ENCODE measurements at regions not wholly inside any gene's neighbourhood (a gene's known extent, or its start where the extent isn't known, plus 50 kb on each side); places are given as distances from the start of the nearest gene placed in this dataset.
A peak's percentile ranks its signal among the peaks of the same experiment; 100 is the strongest.

DNA sequence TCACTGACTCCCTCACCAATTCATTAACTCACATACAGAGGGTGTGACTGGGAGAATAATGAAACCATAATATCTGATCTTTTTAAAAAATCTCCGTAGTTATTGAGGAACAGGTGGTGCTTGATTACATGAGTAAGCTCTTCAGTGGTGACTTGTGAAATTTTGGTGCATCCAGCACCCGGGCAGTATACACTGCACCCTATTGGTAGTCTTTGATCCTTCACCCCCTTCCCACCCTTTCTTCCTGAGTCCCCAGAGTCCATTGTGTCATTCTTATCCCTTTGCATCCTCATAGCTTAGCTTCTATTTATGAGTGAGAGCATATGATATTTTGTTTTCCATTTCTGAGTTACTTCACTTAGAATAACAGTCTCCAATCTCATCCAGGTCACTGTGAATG is 1143.8 kb downstream of the PCDH19 start:
- Histone ChIP-seq H3K23ac (ENCODE audit: insufficient read length, low read depth, low read length) (no peak overlapping the region), H4K8ac (replicated peaks; ENCODE audit: insufficient read length, low read depth, low read length) (no peak overlapping the region), H3K9ac (ENCODE audit: extremely low read depth, insufficient read length, low read length) (no peak overlapping the region), H3K79me2 (ENCODE audit: insufficient read depth, low read length) (no peaks in the 10 kb centered on the region), H4K5ac (ENCODE audit: insufficient read length, low read depth, low read length) (no peak overlapping the region), H3K79me1 (ENCODE audit: insufficient read depth, low read depth, low read length, poor library complexity, severe bottlenecking) (no peaks in the 10 kb centered on the region), H2BK12ac (ENCODE audit: insufficient read length, low read depth, low read length) (no peak overlapping the region), H2AFZ (ENCODE audit: low read length) (no peak overlapping the region), H3T11ph (ENCODE audit: low read length) (no peak overlapping the region), H3K23me2 (ENCODE audit: insufficient read length, low read depth, low read length, poor library complexity, severe bottlenecking) (no peaks in the 10 kb centered on the region), H2BK20ac (ENCODE audit: low read depth, low read length, poor library complexity, severe bottlenecking) (no peak overlapping the region), H2AK5ac (ENCODE audit: insufficient read length, low read length) (no peak overlapping the region), H3K56ac (ENCODE audit: insufficient read length, low read depth, low read length) (no peak overlapping the region), H4K91ac (ENCODE audit: insufficient read length, low read depth, low read length) (no peak overlapping the region), H3K9me3 (ENCODE audit: control insufficient read depth, low read depth, low read length) (no peaks in the 10 kb centered on the region), H2BK15ac (ENCODE audit: low read depth, low read length) (no peak overlapping the region), H3K4me2 (ENCODE audit: insufficient read depth, insufficient read length, low read length) (no peak overlapping the region), H2BK120ac (ENCODE audit: low read depth, low read length, poor library complexity, severe bottlenecking) (no peak overlapping the region), H2BK5ac (ENCODE audit: insufficient read length, low read length) (no peak overlapping the region), H3K4ac (ENCODE audit: low read depth, low read length) (no peak overlapping the region), H3K14ac (ENCODE audit: insufficient read depth, low read length) (no peak overlapping the region), H3K4me1 (ENCODE audit: insufficient read depth, low read length) (no peaks in the 10 kb centered on the region), H3K27me3 (ENCODE audit: insufficient read depth, low read length) (no peaks in the 10 kb centered on the region), H3K18ac (ENCODE audit: insufficient read length, low read depth, low read length) (no peak overlapping the region), H4K20me1 (ENCODE audit: control insufficient read depth, insufficient read depth, insufficient read length) (no peaks in the 10 kb centered on the region), H3K27ac (ENCODE audit: insufficient read length, low read depth, low read length) (no peak overlapping the region)
- no peak overlapping the region for H3K4me3 Mint-ChIP-seq
- no peaks in the 10 kb centered on the region for H3K27me3 Mint-ChIP-seq (ENCODE audit: low read depth)
- peaks cover 4% of the 10 kb centered on the region in 2 experiments; a peak in 2 of 4 replicates for H3K4me1 Mint-ChIP-seq
- peaks cover 12 to 17% of the 10 kb centered on the region in 2 experiments for H3K9me3 Mint-ChIP-seq
- DNase-seq = peak; percentile 39
- H3K36me3 Mint-ChIP-seq (ENCODE audit: insufficient read depth in 1 of 3, low read depth in 3 of 3) = peaks cover 0 to 18% (median 2%) of the 10 kb centered on the region in 3 experiments; a peak in 3 of 7 replicates
- no CpG with 5 or more reads among the region's 2 CpGs for WGBS (ENCODE audit: extremely low coverage, insufficient read length, low lambda C conversion rate)
- no peak overlapping the region for H3K27ac Mint-ChIP-seq
- TF ChIP-seq, protein P1, sequence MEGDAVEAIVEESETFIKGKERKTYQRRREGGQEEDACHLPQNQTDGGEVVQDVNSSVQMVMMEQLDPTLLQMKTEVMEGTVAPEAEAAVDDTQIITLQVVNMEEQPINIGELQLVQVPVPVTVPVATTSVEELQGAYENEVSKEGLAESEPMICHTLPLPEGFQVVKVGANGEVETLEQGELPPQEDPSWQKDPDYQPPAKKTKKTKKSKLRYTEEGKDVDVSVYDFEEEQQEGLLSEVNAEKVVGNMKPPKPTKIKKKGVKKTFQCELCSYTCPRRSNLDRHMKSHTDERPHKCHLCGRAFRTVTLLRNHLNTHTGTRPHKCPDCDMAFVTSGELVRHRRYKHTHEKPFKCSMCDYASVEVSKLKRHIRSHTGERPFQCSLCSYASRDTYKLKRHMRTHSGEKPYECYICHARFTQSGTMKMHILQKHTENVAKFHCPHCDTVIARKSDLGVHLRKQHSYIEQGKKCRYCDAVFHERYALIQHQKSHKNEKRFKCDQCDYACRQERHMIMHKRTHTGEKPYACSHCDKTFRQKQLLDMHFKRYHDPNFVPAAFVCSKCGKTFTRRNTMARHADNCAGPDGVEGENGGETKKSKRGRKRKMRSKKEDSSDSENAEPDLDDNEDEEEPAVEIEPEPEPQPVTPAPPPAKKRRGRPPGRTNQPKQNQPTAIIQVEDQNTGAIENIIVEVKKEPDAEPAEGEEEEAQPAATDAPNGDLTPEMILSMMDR (conservative IDR thresholded peaks at IDR 0.05) = peak; percentile 58

Data from H9 (cell line).